Kidney epithelial cell (primary cell): ENCODE measurements at regions not wholly inside any gene's neighbourhood (a gene's known extent, or its start where the extent isn't known, plus 50 kb on each side); places are given as distances from the start of the nearest gene placed in this dataset.

Experiments used
- DNase-seq: peaks from one replicate; pipeline ENCODE4 v3.0.0-alpha.2; 2010; ENCODE audit warnings: low read depth
- H3K27me3 ChIP-seq: 2 replicates; pipeline ENCODE4 v1.6.0; 2011; ENCODE audit warnings: low read length; ENCODE audit not compliant: control insufficient read depth, insufficient read depth
- H3K36me3 ChIP-seq: 2 replicates; pipeline ENCODE4 v1.5.1; 2011; ENCODE audit warnings: low read length; ENCODE audit not compliant: control insufficient read depth, insufficient read depth
- H3K4me3 ChIP-seq: 2 replicates; pipeline ENCODE4 v1.5.1; 2011; ENCODE audit warnings: low read depth, mild to moderate bottlenecking, control low read depth, low read length
- CTCF ChIP-seq: IDR thresholded peaks from 2 replicates; pipeline ENCODE4 v1.5.1; 2011; ENCODE audit warnings: mild to moderate bottlenecking, moderate library complexity, low read length, control low read depth, inconsistent platforms; ENCODE audit not compliant: insufficient read depth, poor library complexity, severe bottlenecking

DNA sequence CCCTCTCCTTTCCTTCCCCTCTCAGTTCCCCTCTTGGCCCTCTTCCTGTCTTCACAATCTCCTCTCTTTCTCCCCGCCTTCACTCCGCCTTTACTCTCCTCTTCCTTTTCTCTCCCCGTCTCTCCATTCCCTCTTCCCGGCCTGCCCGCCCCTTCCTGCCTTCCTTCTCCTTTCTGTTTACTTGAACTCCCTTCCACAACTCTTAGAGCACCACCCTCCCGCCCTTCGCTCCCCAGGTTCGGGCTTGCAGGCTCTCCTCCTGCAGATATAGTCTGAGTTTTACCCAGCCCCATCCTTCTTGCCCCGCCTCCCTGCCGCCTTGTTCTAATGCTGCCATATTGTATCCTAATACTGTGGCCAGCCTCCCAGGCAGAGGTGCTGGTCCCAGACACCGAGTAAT, 201.5 kb upstream of the N4BP1 start:
- TF ChIP-seq CTCF: no peak
- no peak for DNase-seq
- Histone ChIP-seq H3K36me3 (no peaks in the 10 kb centered on the region), H3K27me3 (peaks cover 24% of the 10 kb centered on the region), H3K4me3 (no peak overlapping the region)

- H3K4me3 ChIP-seq: no peak overlapping the region
- peaks cover 24% of the 10 kb centered on the region for H3K27me3 ChIP-seq
- no peak for TF ChIP-seq CTCF
- DNase-seq: no peak
- no peaks in the 10 kb centered on the region for H3K36me3 ChIP-seq
Observed at GRCh38 chr16:48810803-48811453, 200.9 kb upstream of the N4BP1 start.

DNA sequence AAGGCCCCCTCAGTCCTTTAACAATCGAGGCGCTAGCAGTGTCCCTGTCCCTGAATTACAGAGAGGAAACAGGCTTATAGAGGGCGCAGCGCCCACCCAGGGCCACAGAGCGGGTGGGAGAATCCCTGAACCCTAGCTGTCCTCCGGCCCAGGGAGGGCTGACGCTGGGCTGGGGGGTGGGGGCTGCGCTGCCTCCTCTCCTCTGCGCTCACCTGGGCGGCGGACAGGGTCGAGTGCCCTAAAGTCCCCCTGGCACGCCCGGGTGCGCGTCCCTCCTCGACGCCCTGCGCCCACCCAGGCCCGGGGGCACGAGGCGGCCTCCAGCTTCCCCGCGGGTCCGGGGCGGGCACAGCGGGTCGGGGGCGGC, 200.4 kb upstream of the N4BP1 start:
- H3K27me3 ChIP-seq: peaks cover 24% of the 10 kb centered on the region
- no peaks in the 10 kb centered on the region for H3K36me3 ChIP-seq
- DNase-seq: no peak
- no peak for TF ChIP-seq CTCF
- H3K4me3 ChIP-seq: no peak overlapping the region

GRCh38 chr16:48790151-48790550, 180.2 kb upstream of the N4BP1 start:
- no peaks in the 10 kb centered on the region for H3K36me3 ChIP-seq
- no peak for DNase-seq
- H3K27me3 ChIP-seq: no peaks in the 10 kb centered on the region

DNA sequence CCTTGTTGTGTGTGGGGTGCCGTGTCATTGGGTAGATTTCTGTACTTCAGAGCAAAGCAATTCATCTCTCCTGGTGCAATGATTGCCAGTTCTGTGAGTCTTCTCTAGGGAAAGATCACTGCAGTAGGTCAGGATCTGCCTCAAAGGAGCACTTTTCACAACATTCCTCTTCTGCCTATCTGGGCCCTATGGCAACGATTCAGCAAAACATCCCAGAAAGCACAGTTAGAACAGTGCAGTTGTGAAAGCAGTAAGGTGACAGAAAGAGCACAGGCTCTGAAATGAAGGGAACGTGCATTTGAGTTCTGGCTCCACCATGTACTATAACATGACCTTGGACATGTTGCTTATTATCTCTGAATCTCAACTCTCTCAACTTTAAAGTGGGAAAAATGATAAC, 178.5 kb upstream of the N4BP1 start:
- TF ChIP-seq CTCF: no peak

More at GRCh38 chr16:48790151-48790550, 180.2 kb upstream of the N4BP1 start:
- TF ChIP-seq CTCF: no peak
- no peak overlapping the region for H3K4me3 ChIP-seq

GRCh38 chr16:48745541-48745940, 135.6 kb upstream of the N4BP1 start:
- Histone ChIP-seq H3K27me3 (no peaks in the 10 kb centered on the region), H3K36me3 (no peaks in the 10 kb centered on the region), H3K4me3 (no peak overlapping the region)
- TF ChIP-seq CTCF: no peak
- no peak for DNase-seq

More for the DNA sequence above, 178.5 kb upstream of the N4BP1 start:
- Histone ChIP-seq H3K4me3 (no peak overlapping the region), H3K36me3 (no peaks in the 10 kb centered on the region), H3K27me3 (no peaks in the 10 kb centered on the region)
- no peak for DNase-seq
